ENCODE measurements at regions not wholly inside any gene's neighbourhood (a gene's known extent, or its start where the extent isn't known, plus 50 kb on each side); places are given as distances from the start of the nearest gene placed in this dataset.

DNA sequence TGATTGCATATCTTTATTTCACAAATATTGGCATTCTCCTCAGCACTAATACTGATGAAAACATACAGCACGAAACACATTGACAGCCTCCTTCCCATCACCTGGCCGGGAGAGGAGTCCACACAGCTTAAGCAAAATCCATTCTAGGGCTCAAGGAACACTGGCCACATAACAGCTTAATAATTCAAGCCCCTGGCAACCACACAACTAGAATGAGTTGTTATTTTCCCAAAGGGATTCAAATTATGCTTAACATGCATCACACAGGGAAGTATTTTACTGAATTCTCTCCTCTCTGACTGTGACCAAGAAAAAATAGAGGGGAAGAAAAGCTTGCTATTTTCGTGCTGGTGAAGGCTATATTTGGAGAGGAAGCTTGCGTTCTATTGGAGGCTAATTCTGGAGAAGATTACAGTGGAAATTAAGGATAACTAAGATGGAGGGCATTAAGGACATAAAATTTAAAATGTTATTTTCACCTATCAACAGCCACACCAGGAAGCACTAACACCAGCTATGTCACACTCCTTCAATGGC lies 198.5 kb downstream of the ADGRG6 start:
- no peak for DNase-seq

GRCh38 chr6:142501795-142502194 lies 200.0 kb downstream of the ADGRG6 start:
- no peak for DNase-seq

- DNase-seq = no peak
Observed at GRCh38 chr6:142507065-142507464, 205.3 kb downstream of the ADGRG6 start.

- no peak for DNase-seq
Observed at GRCh38 chr6:142510211-142510610, 208.4 kb downstream of the ADGRG6 start.

DNA sequence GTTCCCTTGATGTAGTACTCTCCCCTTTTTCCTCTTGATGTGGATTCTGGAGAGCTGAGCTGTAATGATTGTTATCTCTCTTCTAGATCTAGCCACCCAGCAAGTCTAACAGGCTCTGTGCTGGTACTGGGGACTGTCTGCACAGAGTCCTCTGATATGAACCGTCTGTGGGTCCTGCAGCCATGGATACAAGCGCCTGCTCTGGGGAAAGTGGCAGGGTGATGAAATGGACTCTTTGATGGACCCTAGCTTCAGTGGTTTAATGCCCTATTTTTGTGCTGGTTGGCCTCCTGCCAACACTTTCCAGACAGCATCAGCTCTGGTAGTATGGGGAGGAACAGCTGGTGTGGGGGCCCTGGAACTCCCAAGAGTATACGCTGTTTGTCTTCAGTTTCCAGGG lies 216.3 kb downstream of the ADGRG6 start:
- no peak for DNase-seq

DNA sequence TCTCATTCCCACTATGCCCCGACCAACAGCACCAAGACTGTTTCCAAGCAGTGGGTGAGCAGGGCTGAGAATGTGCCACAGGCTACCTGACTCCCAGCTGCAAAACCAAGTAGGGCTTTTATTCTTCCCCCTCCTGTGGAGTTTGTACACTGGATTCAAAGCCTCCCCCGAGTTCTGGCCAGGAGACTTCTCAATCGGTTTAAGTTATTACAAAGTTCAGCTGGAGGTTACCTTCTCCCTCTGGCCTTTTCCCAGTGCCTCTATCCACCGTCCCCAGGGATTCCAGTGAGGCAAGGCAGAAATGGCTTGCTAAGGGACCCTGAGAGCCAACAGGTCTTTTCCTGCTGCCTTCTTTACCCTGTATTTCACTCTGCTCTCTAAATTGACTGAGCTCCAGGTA lies 217.0 kb downstream of the ADGRG6 start:
- no peak for DNase-seq

- DNase-seq = no peak
Observed at GRCh38 chr6:142521791-142522190, 220.0 kb downstream of the ADGRG6 start.

GRCh38 chr6:142523515-142524375 lies 221.9 kb downstream of the ADGRG6 start:
- DNase-seq = no peak

GRCh38 chr6:142530566-142530965 lies 228.8 kb downstream of the ADGRG6 start:
- DNase-seq = no peak

GRCh38 chr6:142531727-142532126 lies 229.9 kb downstream of the ADGRG6 start:
- no peak for DNase-seq

- DNase-seq = no peak
Observed at GRCh38 chr6:142534076-142534475, 232.3 kb downstream of the ADGRG6 start.

DNA sequence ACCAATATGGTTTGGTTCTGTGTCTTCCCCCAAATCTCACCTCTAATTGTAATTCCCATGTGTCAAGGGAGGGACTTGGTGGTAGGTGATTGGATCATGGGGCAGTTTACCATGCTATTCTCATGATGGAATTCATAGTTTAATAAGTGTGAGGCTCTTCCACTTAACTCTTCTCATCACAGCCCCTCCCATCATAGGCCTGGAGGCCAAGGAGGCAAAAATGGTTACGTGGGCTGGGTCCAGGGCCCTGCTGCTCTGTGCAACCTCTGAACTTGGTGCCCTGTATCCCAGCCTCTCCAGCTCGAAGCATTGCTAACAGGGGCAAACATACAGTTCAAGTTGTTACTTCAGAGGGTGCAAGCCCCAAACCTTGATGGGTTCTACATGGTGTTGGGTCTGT lies 232.7 kb downstream of the ADGRG6 start:
- no peak for DNase-seq

GRCh38 chr6:142537612-142538478 lies 236.0 kb downstream of the ADGRG6 start:
- no peak for DNase-seq

DNA sequence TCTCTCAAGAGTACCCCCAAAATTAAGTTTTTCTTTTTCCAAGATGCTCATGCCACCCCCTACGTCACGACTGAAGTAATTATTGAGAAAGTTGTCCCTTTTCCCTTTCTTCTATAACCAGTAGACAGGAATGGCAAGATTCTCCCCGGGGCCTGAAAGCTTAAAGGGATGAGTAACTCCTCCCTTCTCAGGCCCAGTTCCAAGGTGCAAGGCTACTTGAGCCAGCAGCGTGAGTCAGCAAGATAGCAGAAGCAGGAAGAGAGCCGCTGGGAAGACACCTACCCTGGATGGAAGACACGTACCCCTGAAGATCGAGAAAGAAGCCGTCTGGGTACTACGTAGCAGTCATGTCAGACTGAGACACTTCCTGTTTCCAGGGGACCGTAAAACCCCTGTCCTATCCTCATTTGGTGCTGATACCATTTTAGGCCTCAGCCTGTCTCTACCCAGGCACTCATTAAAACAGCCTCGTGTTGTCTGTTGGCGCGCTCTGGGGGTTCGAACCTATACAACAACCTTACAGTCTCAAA lies 241.0 kb downstream of the ADGRG6 start:
- no peak for DNase-seq

DNA sequence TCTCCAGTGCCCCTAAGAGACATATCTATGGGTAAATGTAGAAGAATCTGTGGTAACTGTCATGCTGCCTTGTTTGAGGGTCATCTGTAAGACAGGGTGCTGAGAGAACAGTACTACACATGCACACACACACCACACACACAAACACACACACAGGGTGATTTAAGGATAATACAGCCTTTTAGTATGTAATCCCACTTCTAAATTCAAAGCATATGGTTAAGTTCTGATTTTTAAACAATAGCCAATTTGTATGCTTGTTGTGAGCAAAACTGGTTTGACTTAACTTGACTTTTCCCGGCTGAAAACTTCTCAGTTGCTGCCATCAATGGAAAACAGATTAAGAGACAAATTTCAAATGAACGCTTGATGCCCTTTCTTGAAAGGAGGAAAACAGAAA lies 241.8 kb downstream of the ADGRG6 start:
- DNase-seq = no peak

DNA sequence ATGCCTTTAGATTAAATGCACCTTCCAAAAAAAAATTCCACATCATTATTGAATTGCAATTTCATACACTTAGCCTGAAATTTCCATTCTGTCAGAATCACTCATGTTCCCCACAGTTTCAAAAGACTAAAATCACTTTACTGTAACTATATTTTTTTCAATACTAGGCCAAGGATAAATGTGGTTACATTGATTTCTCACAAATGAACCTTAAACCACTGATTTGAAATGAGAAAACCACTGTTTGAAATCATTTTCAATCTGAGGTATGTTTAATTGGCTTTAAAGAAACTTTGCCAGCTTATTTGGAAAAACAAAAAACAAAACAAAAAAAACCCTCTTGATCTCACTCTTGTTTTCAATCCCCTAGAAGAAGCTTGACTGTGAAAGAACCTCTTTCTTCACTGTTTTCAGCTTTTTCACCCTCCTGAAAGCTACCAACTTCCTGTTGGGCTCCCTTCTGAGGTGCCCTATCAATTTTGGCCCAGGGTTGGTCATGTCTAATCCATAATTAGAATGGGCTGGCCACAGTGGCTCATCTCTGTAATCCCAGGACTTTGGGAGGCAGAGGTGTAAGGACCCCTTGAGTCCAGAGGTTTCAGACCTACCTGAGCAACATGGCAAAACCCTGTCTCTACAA lies 242.5 kb downstream of the ADGRG6 start:
- no peak for DNase-seq

DNA sequence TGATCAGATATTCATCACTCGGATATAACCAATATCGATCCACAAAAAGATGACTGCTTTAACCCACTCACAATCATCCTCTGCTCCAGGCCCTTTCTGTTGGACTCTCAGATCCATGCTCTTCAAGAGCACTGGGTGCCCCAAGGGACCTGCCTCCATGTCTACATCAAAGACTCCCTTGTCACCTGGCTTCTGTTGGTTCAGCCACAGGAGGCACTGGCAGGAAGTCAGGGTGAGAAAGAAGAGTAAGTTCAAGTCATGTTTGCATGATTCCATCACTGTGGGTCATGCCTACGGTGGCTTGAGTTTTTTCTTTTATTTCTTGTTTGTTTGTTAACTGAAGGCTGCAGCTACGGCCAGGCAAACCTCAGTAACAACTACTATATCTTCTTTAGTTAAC lies 243.3 kb downstream of the ADGRG6 start:
- DNase-seq = no peak

GRCh38 chr6:142548566-142548965 lies 246.8 kb downstream of the ADGRG6 start:
- DNase-seq = no peak

GRCh38 chr6:142550310-142551063 lies 248.7 kb downstream of the ADGRG6 start:
- DNase-seq = no peak

DNA sequence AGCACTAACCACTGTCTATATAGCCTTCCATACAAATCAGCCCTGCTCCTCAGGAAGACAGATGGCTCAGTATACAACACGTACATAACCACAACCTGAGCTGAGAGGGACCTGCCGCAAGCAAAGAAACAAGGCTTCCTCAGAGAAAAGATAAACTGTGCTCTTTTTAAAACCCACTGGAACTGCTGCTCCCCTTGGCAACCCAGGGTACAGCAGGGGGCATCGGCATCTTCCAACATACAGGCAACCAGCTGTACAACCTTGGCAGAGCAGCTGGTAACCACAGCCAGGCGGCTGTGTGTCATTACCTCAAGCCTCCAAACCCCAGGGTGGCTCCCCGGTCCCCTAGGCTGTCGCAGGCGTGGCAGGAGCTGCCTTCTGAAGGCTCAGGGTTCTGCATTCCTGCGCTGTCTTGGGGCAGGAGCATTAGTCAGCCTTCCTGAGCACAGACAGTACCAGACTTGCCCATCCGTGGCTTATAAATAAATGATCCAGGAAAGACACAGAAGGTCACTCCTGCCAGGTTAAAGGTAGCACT lies 249.5 kb downstream of the ADGRG6 start:
- DNase-seq = no peak

DNA sequence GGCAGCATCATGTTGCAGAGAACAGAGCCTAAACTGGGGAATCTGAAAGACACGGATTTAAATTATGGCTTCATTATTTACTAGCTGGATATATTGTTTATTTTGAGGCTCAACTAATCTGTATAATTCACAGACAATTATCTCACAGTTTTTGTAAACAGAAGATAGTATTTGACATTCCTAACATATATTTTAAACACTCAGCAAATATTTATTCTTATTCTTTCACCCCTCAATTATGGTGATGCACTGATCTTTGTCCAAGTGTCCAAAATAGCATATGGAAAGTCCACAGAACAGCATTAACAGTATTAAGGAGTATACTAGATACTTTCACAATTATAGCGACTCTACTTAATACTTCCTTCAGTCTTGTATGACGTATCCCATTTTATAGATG lies 257.0 kb downstream of the ADGRG6 start:
- DNase-seq = no peak

Measured in bone marrow (tissue), 2 donors.